GM20431 (cell line): ENCODE measurements at regions not wholly inside any gene's neighbourhood (a gene's known extent, or its start where the extent isn't known, plus 50 kb on each side); places are given as distances from the start of the nearest gene placed in this dataset.
"Not testable (repeated sequence)": the region's sequence is repeated elsewhere in the genome, so short reads cannot be mapped to it uniquely, and the experiment has no call there.

Experiments
- in situ Hi-C: fragments of 300-500 bp; cut with MseI, MboI; formaldehyde crosslinking; loops from one replicate; pipeline ENCODE4 v1.15.0; 2020; ENCODE audit warnings: low sequenced_read_pairs; ENCODE audit not compliant: unreplicated experiment

DNA sequence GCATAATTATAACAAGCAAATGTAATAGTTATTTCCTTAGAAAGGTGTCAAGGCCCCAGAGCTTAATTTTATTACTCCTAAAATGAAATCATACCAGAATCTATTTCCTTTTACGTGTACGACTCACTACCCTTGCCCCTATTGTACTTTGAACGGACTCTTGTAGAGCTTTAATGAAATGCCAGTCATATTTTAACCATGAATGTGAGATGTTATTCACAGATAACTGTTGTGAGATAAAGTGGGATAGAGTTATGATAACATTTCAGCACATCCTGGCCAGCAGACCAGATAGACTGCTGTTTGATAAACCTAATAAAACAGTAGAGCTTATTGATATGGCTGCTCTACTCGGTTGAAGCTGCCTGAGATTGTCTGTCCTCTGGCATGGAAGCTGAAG is 500.8 kb upstream of the PBX1 start:
- in situ Hi-C loops, result no loop called here

DNA sequence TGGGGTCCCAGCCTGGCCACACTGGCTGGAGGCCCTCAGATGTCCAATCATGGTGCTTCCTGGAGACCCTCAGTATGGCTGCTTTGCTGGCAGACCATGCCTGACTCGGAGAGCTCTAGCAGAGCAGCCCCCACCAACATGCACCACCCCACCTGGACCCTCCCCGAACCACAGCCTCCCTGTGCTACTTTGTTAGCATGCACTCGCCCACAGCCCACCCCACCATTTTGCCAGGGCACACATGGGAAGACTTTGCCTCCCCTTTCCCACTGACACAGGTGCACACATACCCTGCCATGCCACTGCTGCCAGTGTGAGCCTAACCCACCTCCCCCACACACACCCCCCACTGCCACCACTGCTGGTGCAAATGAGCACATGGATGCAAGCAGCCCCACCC is 497.5 kb upstream of the PBX1 start:
- in situ Hi-C loops, result no loop called here

DNA sequence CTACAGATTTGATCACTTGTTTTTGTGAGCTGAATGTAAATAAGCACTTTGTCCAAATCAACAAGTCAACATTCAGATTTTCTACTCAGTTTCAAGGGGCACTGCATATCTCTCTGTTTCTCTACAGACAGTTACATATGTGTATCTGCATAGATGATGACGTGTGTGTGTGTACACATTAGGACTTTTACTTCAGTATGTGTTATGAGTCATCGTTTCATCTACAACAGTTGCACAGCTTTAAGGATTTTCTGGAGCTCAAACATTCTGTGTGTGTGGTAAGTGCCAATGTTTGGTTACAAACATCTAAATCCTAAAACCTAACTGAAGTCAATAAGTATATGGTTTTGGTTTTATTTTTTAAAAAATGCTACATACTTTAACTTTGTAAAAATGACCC is 494.5 kb upstream of the PBX1 start:
- in situ Hi-C loops, result no loop called here

- in situ Hi-C loops, result no loop called here
Measured at GRCh38 chr1:164071288-164071687, 487.7 kb upstream of the PBX1 start.

DNA sequence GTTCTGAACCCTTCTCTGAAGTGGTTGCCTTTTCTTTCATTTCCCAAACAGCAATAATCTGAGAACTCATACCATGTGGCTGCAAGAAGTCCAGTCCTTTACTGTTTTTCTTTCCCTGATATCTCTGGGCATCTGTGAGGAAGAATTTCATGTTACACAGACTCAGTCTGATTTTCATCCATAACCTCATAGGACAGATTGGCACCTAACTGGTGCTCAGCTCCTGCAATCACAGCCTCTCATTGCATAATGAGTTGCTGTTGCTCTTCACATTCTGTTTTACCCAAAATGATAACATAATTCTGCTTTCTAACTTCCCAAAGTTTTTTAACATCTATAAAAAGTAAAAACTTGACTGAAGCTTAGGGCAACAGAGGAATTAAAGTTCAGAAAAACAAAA is 472.2 kb upstream of the PBX1 start:
- in situ Hi-C loops, result no loop called here

DNA sequence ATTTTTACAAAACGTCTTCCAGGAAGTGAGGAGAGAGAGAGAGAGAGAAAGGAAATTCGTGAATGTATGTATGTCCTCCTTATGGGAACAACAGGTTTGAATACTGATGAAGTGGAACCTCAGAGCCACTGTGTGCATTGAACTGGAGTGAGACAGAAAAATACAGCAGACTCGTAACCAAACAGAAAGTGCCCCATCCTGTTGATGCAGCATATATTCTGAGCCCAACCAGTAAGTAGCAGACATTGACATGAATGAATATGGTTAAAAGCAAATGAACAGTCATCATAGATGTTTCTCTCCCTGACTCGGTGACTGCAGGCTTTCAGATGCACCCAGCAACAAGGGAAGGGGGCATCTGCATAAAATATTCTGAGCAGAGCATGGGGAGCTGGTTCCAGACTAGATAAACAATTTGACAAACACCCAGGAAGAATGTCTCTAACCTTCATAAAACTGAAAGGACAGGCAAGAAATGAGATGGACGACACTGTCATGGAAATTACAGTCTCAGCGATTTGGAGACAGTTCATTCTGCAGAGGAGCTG is 471.0 kb upstream of the PBX1 start:
- in situ Hi-C loops, result no loop called here

DNA sequence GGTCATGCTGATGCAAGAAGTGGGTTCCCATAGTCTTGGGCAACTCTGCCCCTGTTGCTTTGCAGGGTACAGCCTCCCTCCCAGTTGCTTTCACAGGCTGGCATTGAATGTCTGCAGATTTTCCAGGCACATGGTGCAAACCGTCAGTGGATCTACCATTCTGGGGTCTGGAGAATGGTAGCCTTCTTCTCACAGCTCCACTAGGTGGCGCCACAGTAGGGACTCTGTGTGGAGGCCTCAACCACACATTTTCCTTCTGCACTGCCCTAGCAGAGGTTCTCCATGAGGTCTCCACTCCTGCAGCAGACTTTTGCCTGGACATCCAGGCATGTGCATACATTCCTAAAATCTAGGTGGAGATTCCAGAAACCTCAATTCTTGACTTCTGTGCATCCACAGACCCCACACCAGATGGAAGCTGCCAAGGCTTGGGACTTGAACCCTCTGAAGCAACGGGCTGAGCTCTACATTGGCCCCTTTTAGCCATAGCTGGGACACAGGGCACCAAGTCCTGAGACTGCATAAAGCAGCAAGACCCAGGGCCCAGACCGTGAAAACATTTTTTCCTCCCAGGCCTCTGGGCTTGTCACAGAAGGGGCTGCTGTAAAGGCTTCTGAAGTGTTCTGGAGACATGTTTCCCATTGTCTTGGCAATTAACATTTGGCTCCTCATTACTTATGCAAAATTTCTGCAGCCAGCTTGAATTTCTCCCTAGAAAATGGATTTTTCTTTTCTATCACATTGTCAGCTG is 466.2 kb upstream of the PBX1 start:
- in situ Hi-C loops, result no loop called here

GRCh38 chr1:164093543-164093942 is 465.4 kb upstream of the PBX1 start:
- in situ Hi-C loops, result no loop called here

- in situ Hi-C loops, result no loop called here
Measured at GRCh38 chr1:164101802-164102201, 457.2 kb upstream of the PBX1 start.

DNA sequence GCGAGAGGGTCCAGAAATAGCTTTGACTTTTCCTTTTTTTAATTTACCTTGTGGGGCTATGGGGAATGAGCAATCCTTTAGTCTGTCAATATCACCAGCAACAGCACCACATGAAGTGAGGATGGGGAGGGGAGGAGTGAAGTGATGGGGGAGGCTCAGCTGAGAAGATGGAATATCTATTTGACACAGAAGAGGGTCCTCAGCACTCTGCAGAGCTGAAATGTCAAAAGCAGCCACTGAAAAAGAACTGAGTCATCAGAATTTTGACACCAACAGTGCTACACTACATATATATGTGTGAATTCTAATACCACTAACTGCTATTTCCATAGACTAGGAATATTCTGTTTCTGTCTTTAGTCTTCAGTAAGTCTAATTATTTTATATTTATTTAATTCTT is 427.0 kb upstream of the PBX1 start:
- in situ Hi-C loops, result no loop called here

DNA sequence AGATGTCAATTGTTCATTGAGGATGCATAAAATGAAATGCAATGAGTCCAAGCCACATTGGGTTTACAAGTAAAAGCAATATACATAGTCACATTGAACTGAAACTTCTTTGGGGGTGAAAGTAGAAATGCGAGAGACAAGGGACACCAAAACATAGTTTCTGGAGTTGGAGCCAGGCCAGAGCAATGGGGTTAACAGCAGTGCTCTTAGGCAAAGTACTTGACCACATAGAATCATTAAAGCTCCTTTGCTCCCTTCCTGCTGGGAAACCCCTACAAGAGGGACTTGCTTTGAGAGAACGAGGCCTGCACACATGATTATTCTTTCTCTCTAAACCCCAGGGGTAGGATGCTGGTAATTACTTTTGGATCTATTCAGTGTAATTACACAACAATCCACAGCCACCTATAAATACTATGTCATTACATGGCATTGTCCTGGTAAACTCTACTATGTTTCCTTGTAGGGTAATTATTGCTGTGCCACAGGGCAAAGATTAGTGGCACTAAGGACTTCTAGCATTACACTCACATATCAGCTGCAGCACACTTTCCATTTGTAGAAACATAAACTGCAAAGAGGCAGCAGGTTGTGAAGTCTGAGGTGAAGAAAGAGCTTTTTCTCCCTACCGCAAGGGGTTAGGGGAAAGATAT is 421.6 kb upstream of the PBX1 start:
- in situ Hi-C loops, result no loop called here

DNA sequence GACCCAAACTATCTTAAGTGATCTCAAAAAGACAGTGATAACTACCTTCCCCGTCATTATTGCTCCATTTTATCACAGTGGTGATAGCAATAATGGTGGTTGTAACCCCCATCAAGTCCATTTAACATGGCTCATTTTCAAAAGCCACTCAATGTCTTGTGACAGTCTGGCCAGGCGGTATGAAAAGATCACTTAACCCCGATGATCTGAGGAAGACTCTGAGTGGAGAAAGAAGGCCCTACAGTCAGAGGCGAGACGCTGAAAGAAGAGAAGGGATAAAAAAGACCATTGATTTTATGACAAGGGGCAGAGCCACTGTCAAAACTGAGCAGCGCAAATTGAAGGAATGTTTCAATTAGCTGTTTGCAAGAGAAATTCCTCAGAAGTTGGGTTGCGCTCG is 417.2 kb upstream of the PBX1 start:
- in situ Hi-C loops, result no loop called here

DNA sequence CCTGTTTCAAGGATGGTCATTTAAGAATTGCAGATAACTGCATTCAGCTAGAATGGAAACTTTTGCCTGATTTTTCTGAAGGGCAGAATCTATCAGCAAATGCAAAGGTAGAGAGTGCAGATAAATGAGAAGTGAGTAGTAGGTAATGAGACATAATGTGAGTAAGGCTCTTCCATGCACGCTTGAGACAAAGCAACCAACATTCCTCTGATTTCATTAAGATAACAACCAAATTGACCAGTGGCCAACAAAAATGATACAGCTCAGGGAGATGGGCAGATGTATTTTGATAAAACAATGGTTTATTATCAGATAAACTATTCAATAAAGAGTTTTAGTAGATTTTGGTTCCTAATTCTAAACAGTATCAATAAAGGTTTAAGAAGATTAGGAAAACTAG is 404.4 kb upstream of the PBX1 start:
- in situ Hi-C loops, result no loop called here

DNA sequence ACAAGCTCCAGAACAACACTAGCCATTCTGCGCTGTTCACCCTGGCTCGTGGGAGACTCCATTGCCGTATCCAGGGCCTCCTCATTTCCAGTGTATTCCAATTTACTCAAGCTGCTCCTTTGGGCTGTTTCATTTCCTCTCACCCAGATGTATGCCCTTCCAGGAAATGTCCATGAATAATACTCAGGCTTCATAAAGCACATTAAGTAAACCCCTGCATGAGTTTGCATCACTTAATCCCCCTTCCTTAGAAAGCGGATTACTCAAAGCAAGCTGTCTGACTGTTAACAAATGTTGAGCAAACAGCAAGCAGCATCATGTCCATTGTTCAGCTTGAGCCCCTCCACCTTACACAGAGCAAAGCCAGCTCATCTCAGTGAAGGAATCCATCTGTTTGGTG is 403.6 kb upstream of the PBX1 start:
- in situ Hi-C loops, result no loop called here

- in situ Hi-C loops, result no loop called here
Measured at GRCh38 chr1:164163289-164163849, 395.6 kb upstream of the PBX1 start.

DNA sequence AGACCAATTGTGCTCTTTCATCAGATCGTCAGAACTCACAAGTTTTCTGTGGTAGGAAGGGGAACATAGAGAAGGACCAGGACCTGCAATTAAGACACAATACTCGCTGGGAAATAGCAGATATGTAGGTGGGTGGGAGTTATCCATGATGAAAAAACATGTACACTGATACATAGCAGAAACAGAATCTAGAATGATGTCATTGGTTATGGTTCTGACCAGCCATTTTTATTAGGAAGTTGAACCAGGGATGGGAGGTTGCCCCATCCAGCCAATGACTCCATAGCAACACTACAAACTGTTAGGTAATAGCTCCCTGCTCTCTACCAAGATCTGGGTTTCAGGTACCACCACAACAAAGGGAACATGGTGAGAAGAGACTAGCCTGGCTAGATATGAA is 393.5 kb upstream of the PBX1 start:
- in situ Hi-C loops, result no loop called here

DNA sequence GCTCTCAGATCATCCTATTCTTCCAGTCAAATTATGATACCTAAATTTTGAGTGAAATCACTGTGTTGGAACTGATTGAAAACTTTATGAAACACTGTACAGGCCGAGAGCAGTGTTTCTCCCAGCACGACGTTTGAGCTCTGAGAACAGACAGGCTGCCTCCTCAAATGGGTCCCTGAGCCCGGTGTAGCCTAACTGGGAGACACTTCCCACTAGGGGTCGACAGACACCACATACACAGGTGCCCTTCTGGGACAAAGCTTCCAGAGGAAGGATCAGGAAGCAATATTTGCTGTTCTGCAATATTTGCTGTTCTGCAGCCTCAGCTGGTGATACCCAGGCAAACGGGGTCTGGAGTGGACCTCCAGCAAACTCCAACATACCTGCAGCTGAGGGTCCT is 392.5 kb upstream of the PBX1 start:
- in situ Hi-C loops, result not testable (repeated sequence)

GRCh38 chr1:164177118-164177517 is 381.9 kb upstream of the PBX1 start:
- in situ Hi-C loops, result no loop called here

GRCh38 chr1:164180824-164181223 is 378.2 kb upstream of the PBX1 start:
- in situ Hi-C loops, result no loop called here

GRCh38 chr1:164183854-164184635 is 374.9 kb upstream of the PBX1 start:
- in situ Hi-C loops, result no loop called here

DNA sequence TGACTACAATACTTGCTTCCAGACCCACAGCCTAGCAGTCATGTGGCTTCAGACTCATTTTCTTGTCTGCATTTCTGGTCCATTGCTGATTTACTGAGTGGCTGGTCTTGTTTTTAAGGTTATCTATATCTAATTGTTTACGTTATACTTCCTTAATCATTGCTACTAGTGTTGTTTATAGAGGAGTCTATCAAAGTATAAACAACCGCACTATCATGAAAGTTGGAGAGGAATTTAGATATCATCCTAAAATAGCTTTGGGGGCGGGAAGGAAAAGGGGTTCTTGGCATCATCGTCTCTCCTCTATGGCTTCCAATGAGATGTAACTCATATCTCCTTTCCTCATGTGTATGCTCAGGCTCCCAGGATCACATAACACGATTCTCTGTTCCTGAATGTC is 372.1 kb upstream of the PBX1 start:
- in situ Hi-C loops, result no loop called here
